CD4-positive, alpha-beta T cell treated with Interleukin-6 for 4 hours (primary cell): ENCODE measurements at regions not wholly inside any gene's neighbourhood (a gene's known extent, or its start where the extent isn't known, plus 50 kb on each side); places are given as distances from the start of the nearest gene placed in this dataset.
"Not testable (repeated sequence)": the region's sequence is repeated elsewhere in the genome, so short reads cannot be mapped to it uniquely, and the experiment has no call there.

Source experiments
- DNase-seq: peaks from one replicate; pipeline ENCODE4 v3.0.0-alpha.2; 2020; ENCODE audit warnings: mixed read lengths

DNA sequence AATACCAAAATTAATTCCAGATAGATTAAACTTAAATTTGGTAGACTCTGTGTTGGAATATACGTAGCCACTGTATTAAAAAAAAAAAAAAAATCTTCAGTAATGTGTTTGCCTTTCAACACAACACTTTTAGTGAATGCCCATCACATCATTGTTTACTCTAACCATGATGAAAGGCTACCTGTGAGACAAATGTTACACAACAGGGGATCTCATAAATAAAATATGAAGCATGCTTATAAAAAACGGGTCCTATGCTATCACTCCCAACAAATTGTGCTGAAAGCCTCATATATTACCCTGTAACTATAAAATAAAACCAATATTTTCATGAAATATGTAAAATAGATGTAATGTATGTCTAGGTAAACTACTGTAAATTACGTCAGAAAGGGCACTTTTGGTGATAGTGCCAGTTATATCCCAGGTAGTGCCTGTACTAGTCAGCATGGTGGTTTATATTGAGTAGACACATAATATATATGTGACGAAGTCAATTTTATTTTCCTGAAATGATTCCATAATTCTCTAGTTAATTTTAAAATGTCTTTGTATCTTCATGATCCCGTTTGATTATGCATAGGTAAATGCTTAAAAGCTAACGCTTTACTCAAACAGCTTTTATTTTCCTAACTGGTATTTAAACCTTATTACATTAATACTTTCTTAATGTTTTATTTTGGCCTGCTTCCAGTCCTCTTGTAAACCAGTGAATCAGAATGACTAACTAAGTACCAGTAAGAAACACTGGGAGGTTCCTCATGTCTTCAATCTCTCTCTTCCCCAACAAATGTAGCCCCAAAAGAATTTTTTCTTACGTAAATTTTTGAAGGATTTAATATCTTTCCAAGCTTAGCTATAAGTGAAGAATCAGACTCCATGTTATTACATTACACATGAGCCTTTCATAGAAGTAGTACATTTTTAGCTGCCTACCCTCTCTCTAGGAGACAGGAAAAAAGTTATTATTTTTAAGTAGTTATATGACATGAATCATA lies 420.3 kb downstream of the GABRG2 start:
- DNase-seq = no peak

GRCh38 chr5:162496100-162496808 lies 428.7 kb downstream of the GABRG2 start:
- DNase-seq = no peak

- DNase-seq = no peak
Observed at GRCh38 chr5:162497455-162497854, 429.9 kb downstream of the GABRG2 start.

- DNase-seq = no peak
Observed at GRCh38 chr5:162502780-162503179, 435.2 kb downstream of the GABRG2 start.

DNA sequence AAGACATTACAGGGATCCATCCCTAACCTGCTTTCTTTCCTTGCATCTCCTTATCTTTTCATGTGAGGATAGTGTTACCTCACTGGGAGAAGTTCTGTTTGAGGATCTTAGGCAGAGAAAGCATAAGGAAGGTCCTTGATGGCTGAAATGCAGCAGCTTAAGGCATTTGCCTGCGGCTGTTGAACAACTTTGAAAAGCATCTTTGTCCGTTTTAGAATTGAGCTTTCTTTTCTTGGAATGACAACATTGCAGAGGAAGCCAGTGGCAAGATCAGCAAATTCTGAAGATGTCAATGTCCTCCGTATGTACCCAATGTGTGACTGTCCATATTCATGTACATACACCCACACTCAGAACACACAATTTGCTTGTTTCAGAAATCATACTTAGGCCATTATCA lies 436.2 kb downstream of the GABRG2 start:
- no peak for DNase-seq

GRCh38 chr5:162512935-162513565 lies 445.5 kb downstream of the GABRG2 start:
- DNase-seq = no peak

DNA sequence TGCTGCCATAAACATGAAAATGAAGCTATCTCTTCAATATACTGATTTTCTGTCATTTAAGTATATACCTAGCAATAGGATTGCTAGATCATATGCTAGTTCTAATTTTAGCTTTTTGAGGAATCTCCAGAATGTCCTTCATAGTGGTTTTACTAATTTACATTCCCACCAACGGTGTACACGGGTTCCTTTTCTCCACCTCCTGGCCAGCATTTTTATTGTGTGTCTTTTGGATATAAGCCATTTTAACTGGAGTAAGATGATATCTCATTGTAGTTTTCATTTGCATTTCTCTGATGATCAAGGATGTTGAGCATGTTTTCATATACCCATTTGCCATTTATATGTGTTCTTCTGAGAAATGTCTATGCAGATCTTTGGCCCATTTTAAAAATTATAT lies 446.5 kb downstream of the GABRG2 start:
- no peak for DNase-seq

GRCh38 chr5:162520878-162521277 lies 453.3 kb downstream of the GABRG2 start:
- DNase-seq = no peak

- DNase-seq = no peak
Observed at GRCh38 chr5:162529209-162529608, 461.6 kb downstream of the GABRG2 start.

- DNase-seq = no peak
Observed at GRCh38 chr5:162529886-162530285, 462.3 kb downstream of the GABRG2 start.

DNA sequence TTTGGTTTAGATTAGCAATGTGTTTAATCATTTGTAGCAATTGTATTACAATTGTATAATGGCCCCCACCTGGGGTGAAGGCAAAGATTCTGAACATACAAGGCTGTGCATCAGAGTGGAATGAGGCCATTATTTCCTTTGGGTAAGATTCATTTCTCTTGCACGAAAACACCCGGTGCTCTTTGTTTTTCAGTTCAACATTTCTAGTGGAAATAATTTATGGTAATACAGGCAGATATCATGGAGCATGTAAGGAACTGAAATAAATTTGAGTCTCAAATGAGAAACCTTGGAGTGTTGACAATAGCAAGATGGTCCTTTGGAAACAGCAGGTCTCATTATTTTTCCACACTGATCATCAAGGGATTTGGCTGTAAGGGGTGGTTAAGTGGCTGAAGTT lies 475.9 kb downstream of the GABRG2 start:
- no peak for DNase-seq

DNA sequence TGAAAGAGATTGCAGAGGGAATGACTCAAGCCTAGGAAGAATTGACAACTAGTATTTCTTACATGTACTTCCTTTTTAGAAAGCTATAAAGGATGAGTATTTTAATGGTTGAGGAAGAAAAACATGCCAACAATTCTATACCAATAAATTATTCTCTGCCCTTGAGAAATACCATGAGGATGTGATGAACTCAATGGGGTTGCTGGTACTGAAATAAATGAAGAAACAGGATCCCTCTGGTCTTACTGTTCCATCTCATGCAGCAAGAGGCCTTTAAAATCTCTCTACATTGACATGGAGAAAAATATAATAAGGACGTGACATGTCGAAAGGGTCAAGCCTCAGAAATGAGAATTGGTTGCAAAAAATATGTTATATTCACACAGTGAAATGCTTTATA lies 477.3 kb downstream of the GABRG2 start:
- no peak for DNase-seq

DNA sequence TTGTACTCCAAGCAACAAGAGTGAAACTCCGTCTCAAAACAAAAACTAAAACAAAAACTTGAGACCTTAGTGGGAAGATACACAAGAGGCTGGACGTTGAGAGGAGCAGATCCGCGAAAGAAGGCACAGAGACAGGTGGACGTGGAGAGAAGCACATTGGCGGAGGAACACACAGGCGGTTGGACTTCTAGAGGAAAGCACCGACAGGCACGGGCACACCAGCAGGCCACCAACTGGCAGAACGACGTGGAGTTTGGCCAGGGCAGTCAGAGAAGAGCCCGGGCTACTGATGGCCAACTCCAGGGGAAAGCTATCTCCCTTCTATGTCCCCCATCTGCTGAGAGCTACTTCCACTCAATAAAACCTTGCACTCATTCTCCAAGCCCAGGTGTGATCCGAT lies 482.7 kb downstream of the GABRG2 start:
- DNase-seq = no peak

- no peak for DNase-seq
Observed at GRCh38 chr5:162558120-162558519, 490.5 kb downstream of the GABRG2 start.

DNA sequence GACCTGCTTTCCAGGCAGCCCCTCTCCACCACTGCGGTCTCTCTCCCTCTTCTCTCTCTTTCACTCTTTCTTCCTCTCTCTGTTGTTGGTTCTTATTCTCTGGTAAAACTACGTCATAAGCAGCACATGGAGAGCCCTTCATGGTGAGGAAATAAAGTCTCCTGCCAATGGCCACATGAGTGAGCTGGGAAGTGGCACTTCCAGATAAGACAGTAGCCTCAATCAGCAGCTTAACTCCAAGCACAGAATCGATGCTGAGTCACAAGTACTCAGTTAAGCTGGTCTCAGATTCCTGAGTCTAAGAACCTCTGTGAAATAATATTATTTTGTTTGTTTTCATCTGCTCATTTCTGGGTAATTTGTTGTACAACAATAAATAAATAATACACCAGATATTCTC lies 500.1 kb downstream of the GABRG2 start:
- DNase-seq = no peak

DNA sequence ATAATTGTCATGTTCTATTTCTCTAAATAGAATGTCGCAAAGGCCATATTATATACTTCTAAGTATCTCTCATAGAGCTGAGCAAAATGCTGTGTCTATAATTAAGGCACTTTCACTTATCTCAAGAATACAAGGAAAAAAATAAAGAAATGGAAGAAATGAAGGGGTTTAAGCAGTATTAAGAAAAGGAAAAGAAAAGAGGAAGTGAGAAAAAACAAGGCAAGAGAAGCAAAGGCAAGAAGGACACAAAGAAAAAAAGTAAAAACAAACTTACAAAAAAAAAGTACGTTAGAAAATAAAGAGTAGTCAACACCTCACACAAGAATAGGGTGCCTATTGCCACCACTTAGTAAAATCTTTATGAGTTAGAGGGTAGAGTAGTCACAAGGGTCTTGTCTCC lies 506.2 kb downstream of the GABRG2 start:
- no peak for DNase-seq

DNA sequence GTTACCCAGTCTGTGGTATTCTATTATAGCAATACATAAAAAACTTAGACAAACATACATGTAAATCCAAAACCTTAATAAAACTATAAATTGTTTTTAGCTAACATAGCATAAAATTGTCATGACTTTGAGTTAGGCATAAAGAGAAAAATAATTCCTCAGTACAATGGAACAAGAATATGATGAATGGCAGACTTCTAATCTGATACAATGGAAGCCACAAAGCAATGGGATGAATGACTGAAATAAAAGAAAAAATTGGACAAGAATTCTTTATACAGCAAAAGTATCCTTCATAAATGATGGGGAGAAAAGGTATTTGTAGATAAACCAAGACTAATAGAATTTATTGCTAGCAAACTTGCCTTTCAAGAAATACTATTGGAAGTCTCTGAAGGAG lies 524.2 kb downstream of the GABRG2 start:
- DNase-seq = no peak

DNA sequence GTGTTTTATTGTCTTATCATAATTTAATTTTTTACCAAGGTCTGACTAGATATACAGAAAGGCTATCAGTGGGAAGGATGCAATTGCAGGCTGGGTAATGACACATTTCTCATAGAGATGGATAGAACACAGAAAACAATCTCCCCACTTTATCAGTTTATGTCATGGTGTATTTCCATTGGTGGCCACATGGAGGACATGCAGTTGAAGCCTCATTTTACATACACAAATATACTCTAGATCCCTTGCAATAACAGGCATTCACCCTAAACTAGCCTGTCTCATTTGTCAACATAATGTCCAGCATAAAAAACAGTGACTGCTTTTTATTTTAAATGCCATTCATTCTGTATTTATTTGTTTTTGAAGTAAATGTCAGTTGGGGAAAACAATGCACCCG lies 526.3 kb downstream of the GABRG2 start:
- no peak for DNase-seq

DNA sequence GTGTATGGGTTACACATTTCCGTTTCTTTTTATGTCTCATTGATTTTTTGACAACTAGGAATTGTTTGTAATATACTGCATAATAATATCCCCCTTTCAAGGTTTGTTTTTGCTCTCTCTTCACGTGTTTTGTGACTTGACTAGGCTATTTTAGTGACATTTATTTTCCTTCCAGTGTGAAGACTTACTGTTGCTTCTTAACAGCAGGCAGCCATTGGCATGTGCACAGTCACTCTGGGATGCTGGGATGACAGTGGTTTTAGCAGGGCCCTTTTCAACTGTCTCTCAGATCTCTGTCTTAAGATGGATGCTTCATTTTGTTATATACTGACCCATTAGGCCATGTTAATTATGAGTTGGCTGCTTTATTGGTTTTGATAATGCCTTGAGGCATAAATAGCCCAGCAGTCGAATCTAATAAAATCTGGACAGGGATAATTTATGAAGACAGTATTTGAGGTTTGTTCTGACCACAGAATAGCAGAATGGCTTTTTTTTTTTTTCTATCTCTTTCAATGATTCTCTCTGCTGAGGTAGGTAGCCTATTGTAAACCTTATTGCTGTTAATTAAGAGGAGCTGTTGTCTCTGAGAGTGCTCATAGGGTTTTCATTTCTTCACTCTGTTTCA lies 536.0 kb downstream of the GABRG2 start:
- DNase-seq = no peak

DNA sequence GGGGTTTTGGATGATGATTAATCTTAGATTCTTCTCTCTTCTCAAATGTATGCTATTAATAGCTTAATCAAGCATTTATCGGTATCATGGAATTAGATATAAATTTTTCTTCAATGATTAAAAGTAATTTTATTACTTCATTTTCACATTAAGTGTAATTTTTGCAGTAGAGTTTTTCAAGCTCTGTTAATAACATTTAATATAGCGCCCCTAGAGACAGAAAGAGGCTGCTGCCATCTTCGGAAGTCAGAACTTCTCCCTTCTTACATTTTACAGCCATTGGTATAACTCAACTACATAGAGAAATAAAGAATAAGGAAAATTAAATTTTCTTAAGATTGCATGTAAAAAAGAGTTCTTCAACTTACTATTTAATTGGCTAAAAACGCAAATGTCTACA lies 540.3 kb downstream of the GABRG2 start:
- DNase-seq = no peak

DNA sequence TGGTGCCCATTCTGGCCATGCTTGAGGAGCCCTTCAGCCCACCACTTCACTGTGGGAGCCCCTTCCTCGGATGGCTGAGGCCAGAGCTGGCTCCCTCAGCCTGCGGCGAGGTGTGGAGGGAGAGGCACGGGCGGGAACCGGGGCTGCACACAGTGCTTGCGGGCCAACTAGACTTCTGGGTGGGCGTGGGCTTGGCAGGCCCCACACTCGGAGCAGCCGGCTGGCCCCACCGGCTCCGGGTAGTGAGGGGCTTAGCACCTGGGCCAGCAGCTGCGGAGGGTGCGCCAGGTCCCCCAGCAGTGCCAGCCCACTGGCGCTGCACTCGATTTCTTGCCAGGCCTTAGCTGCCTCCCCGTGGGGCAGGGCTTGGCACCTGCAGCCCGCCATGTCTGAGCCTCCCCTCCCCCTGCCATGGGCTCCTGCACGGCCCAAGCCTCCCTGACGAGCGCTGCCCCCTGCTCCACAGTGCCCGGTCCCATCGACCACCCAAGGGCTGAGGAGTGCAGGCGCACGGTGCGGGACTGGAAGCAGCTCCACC lies 554.2 kb downstream of the GABRG2 start:
- DNase-seq = not testable (repeated sequence)

DNA sequence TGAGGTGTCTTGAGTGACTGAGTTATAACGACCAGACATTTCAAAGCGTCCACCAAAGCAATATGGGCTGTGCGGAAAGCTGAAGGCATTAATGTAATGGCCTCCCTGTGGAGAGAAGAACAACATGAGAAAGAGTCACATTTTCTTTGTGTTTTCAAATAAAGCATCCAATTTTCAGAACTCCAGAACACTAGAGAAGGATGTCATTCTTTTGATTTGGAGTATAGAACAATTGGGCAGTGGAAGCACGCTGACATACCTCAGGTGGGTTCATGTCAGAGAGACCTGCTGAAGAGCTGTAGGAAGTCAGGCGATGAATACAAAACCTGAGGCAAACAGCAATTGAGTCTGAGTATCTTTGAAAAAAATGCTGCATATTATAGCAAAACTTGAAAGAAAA lies 556.5 kb downstream of the GABRG2 start:
- DNase-seq = no peak

- DNase-seq = no peak
Observed at GRCh38 chr5:162637481-162637880, 569.9 kb downstream of the GABRG2 start.
